H1 (cell line): ENCODE measurements at regions not wholly inside any gene's neighbourhood (a gene's known extent, or its start where the extent isn't known, plus 50 kb on each side); places are given as distances from the start of the nearest gene placed in this dataset.

Experiments
- CTCF ChIA-PET: fragments of 300-600 bp; sonication (Branson Sonifier 250); formaldehyde crosslinking; loops from one replicate; lab custom pipeline; 2021; ENCODE audit not compliant: partially characterized antibody; lab: Charles Lee
- POLR2A ChIA-PET: fragments of 300-600 bp; sonication (Branson Sonifier 250); formaldehyde crosslinking; loops from one replicate; lab custom pipeline; 2021; ENCODE audit warnings: inconsistent platforms; ENCODE audit not compliant: partially characterized antibody; lab: Charles Lee
- DNase-seq, 2 experiments: peaks; one replicate each; pipeline versions ENCODE4 v3.0.0 to v3.0.0-alpha.2; 2010 to 2022; ENCODE audit warnings: low spot score in 2 of 2, low read depth in 1 of 2, mixed read lengths in 1 of 2
- FAIRE-seq: peaks from 2 replicates; lab custom pipeline; 2011; peaks lifted over from hg19 to GRCh38; lab: Jason Lieb, UNC
- H2AFZ ChIP-seq: 2 replicates; pipeline ENCODE4 v1.8.1; 2012; ENCODE audit warnings: low read length, inconsistent platforms
- H2AK5ac ChIP-seq: 2 replicates; pipeline ENCODE4 v1.6.1; 2013; ENCODE audit warnings: low read depth, low read length
- H2BK120ac ChIP-seq: replicated peaks from 2 replicates; pipeline ENCODE3; 2013; ENCODE audit warnings: low read depth, low read length, inconsistent platforms
- H2BK12ac ChIP-seq: 2 replicates; pipeline ENCODE4 v1.6.1; 2013; ENCODE audit warnings: low read depth, low read length
- H2BK15ac ChIP-seq: 2 replicates; pipeline ENCODE4 v1.6.1; 2013; ENCODE audit warnings: low read length
- H2BK20ac ChIP-seq: 2 replicates; pipeline ENCODE4 v1.6.1; 2013; ENCODE audit warnings: low read length
- H2BK5ac ChIP-seq: 2 replicates; pipeline ENCODE4 v1.6.1; 2013; ENCODE audit warnings: low read depth, low read length
- H3K14ac ChIP-seq: 2 replicates; pipeline ENCODE4 v1.6.1; 2013; ENCODE audit warnings: inconsistent platforms; ENCODE audit not compliant: insufficient read length
- H3K18ac ChIP-seq: 2 replicates; pipeline ENCODE4 v1.6.1; 2013; ENCODE audit warnings: low read length; ENCODE audit errors: extremely low read depth
- H3K23ac ChIP-seq: 2 replicates; pipeline ENCODE4 v1.6.1; 2013; ENCODE audit warnings: inconsistent platforms; ENCODE audit not compliant: insufficient read length
- H3K23me2 ChIP-seq: 2 replicates; pipeline ENCODE4 v1.6.1; 2013; ENCODE audit warnings: low read depth, low read length
- H3K27ac ChIP-seq: 2 replicates; pipeline ENCODE4 v1.6.1; 2011; ENCODE audit warnings: low read depth, low read length, inconsistent platforms
- H3K27me3 ChIP-seq, 4 experiments: replicated peaks in 1 of 4; 1 replicate in 1 of 4; 2 replicates in 3 of 4; pipeline versions ENCODE4 v1.6.1 to v1.8.1; 2011 to 2013; ENCODE audit warnings: low read length in 3 of 4, mild to moderate bottlenecking in 3 of 4, inconsistent platforms in 2 of 4, mixed read lengths in 2 of 4, moderate library complexity in 1 of 4; ENCODE audit not compliant: control insufficient read depth in 3 of 4, insufficient read depth in 3 of 4; ENCODE audit errors: extremely low read depth in 1 of 4
- H3K36me3 ChIP-seq, 4 experiments: 2 replicates each; pipeline versions ENCODE4 v1.6.1 to v1.8.1; 2011 to 2013; ENCODE audit warnings: mild to moderate bottlenecking in 4 of 4, low read length in 3 of 4, moderate library complexity in 2 of 4, control low read depth in 1 of 4, inconsistent platforms in 1 of 4; ENCODE audit not compliant: insufficient read depth in 4 of 4, control insufficient read depth in 2 of 4
- H3K4ac ChIP-seq: replicated peaks from 2 replicates; pipeline ENCODE3; 2013; ENCODE audit warnings: low read length, low read depth, mixed read lengths, inconsistent platforms; ENCODE audit not compliant: insufficient read length
- H3K4me1 ChIP-seq, 4 experiments: replicated peaks in 1 of 4; 1 replicate in 1 of 4; 2 replicates in 3 of 4; pipeline versions ENCODE4 v1.6.1 to v1.8.1; 2011 to 2013; ENCODE audit warnings: low read length in 3 of 4, inconsistent platforms in 2 of 4, mixed read lengths in 1 of 4; ENCODE audit not compliant: insufficient read depth in 4 of 4, control insufficient read depth in 3 of 4
- H3K4me2 ChIP-seq, 2 experiments: 2 replicates each; pipeline versions ENCODE4 v1.6.1 to v1.8.1; 2011 to 2013; ENCODE audit warnings: low read depth in 2 of 2, low read length in 2 of 2, control low read depth in 1 of 2, inconsistent platforms in 1 of 2, mild to moderate bottlenecking in 1 of 2; ENCODE audit not compliant: insufficient read depth in 1 of 2
- H3K4me3 ChIP-seq, 4 experiments: fragments of 200-600, 300-600 bp in 1 of 4; sonication (generic), shearing (Covaris generic), sonication (Bioruptor Twin) in 1 of 4; 2 replicates each; pipeline versions ENCODE4 v1.5.1 to v1.8.1; 2011 to 2016; ENCODE audit warnings: low read length in 4 of 4, low read depth in 3 of 4, control low read depth in 2 of 4, inconsistent platforms in 2 of 4, mild to moderate bottlenecking in 2 of 4, mixed read lengths in 1 of 4, moderate library complexity in 1 of 4; ENCODE audit not compliant: insufficient read depth in 2 of 4; ENCODE audit errors: extremely low read depth in 1 of 4
- H3K56ac ChIP-seq: replicated peaks from 2 replicates; pipeline ENCODE3; 2013; ENCODE audit warnings: low read depth, mild to moderate bottlenecking, mixed read lengths, low read length, inconsistent platforms; ENCODE audit not compliant: insufficient read length
- H3K79me1 ChIP-seq: 2 replicates; pipeline ENCODE4 v1.6.1; 2013; ENCODE audit warnings: low read depth, low read length, control low read depth
- H3K79me2 ChIP-seq, 2 experiments: 2 replicates each; pipeline versions ENCODE4 v1.6.1 to v1.8.1; 2012 to 2013; ENCODE audit warnings: low read length in 2 of 2, mild to moderate bottlenecking in 2 of 2, inconsistent platforms in 1 of 2; ENCODE audit not compliant: insufficient read depth in 2 of 2, control insufficient read depth in 1 of 2
- H3K9ac ChIP-seq, 4 experiments: replicated peaks in 1 of 4; 1 replicate in 1 of 4; 2 replicates in 3 of 4; pipeline versions ENCODE4 v1.6.1 to v1.8.1; 2011 to 2013; ENCODE audit warnings: low read depth in 3 of 4, low read length in 3 of 4, control low read depth in 2 of 4, mild to moderate bottlenecking in 2 of 4, moderate library complexity in 2 of 4, inconsistent platforms in 1 of 4; ENCODE audit errors: extremely low read depth in 1 of 4
- H3K9me3 ChIP-seq, 2 experiments: 2 replicates each; pipeline versions ENCODE4 v1.6.1 to v1.8.1; 2012 to 2013; ENCODE audit warnings: mild to moderate bottlenecking in 2 of 2, moderate library complexity in 2 of 2, control low read depth in 1 of 2, inconsistent platforms in 1 of 2, low read depth in 1 of 2, low read length in 1 of 2, mixed read lengths in 1 of 2; ENCODE audit not compliant: insufficient read depth in 2 of 2
- H4K20me1 ChIP-seq, 2 experiments: replicated peaks in 1 of 2; 2 replicates each; pipeline versions ENCODE3 to v1.8.1; 2011 to 2013; ENCODE audit warnings: inconsistent platforms in 2 of 2, low read length in 2 of 2, mild to moderate bottlenecking in 1 of 2; ENCODE audit not compliant: insufficient read depth in 2 of 2, control insufficient read depth in 1 of 2
- H4K5ac ChIP-seq: 2 replicates; pipeline ENCODE4 v1.6.1; 2013; ENCODE audit warnings: low read length, low read depth, mixed read lengths, inconsistent platforms; ENCODE audit not compliant: insufficient read length
- H4K8ac ChIP-seq: 2 replicates; pipeline ENCODE4 v1.8.0; 2013; ENCODE audit warnings: mild to moderate bottlenecking, moderate library complexity, low read length, inconsistent platforms; ENCODE audit not compliant: insufficient read depth; ENCODE audit errors: extremely low read depth
- H4K91ac ChIP-seq: replicated peaks from 2 replicates; pipeline ENCODE3; 2013; ENCODE audit warnings: low read length, mixed read lengths, inconsistent platforms; ENCODE audit not compliant: insufficient read length
- BCL11A ChIP-seq, 2 experiments: IDR thresholded peaks; one replicate each; pipeline ENCODE4 v1.6.1; 2011; ENCODE audit warnings: low read depth in 2 of 2, low read length in 2 of 2, mild to moderate bottlenecking in 2 of 2
- RAD21 ChIP-seq, 2 experiments: IDR thresholded peaks in 1 of 2; conservative IDR thresholded peaks in 1 of 2; 2 replicates each; pipeline ENCODE4 v1.6.1; 2011; ENCODE audit warnings: low read depth in 2 of 2, low read length in 2 of 2, improper control_type of control experiment in 1 of 2, inconsistent platforms in 1 of 2, mild to moderate bottlenecking in 1 of 2, moderate library complexity in 1 of 2
- WGBS, 2 experiments: shearing (Covaris generic) in 1 of 2; methylation state at CpG; one replicate each; pipeline versions ENCODE4 v1.1.6 to v1.1.7; 2013 to 2015; ENCODE audit warnings: low lambda C conversion rate in 2 of 2, mixed read lengths in 2 of 2, inconsistent platforms in 1 of 2, low coverage in 1 of 2, missing lambda C conversion rate in 1 of 2; ENCODE audit not compliant: insufficient replicate concordance in 2 of 2, insufficient coverage in 1 of 2, insufficient read length in 1 of 2; ENCODE audit errors: extremely low coverage in 1 of 2, missing lambda C conversion rate in 1 of 2; 5-methylcytosine and 5-hydroxymethylcytosine counted together
- TF ChIP-seq, protein P1 (sequence below), 3 experiments: IDR thresholded peaks; 1 replicate in 2 of 3; 2 replicates in 1 of 3; pipeline versions ENCODE4 v1.5.1 to v1.6.1; 2011; ENCODE audit warnings: low read length in 3 of 3, mild to moderate bottlenecking in 3 of 3, inconsistent platforms in 2 of 3, low read depth in 1 of 3, moderate library complexity in 1 of 3; ENCODE audit not compliant: insufficient read depth in 1 of 3; ENCODE audit errors: control extremely low read depth in 1 of 3

DNA sequence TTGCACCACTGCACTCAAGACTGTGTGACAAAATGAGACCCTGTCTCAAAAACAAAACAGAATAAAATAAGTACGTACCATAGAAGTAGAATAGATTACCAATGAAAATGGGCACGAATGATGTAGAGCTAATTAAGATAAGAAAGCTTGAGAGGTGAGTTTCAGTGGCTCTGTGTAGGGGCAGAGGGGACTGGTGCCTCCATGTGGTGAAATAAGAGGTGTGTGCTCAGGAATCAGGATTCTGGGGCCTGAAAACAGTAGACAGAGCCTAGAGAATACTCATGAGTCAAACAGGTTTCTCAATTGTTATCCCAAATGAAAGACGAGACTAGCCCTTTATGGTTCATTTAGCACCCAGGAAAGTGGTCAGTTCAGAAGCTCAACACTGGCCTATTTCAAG, 1145.1 kb downstream of the FLRT2 start:
- H4K8ac ChIP-seq = no peak overlapping the region
- H2BK5ac ChIP-seq = no peak overlapping the region
- H3K27me3 ChIP-seq = no peaks in the 10 kb centered on the region
- H3K4me1 ChIP-seq = peaks cover 0 to 2% (median 0%) of the 10 kb centered on the region in 4 experiments; a peak in 1 of 7 replicates
- H3K23me2 ChIP-seq = no peaks in the 10 kb centered on the region
- H3K4ac ChIP-seq = no peak overlapping the region
- H3K36me3 ChIP-seq = no peaks in the 10 kb centered on the region
- no peak overlapping the region for H4K91ac ChIP-seq
- no peaks in the 10 kb centered on the region for H4K20me1 ChIP-seq
- H2AK5ac ChIP-seq = no peak overlapping the region
- no peak overlapping the region for H3K14ac ChIP-seq
- WGBS, 2 experiments = 77% methylated on average over 3 of the region's 3 CpGs; no CpG with 5 or more reads in 1 of the 2 experiments
- no peak overlapping the region for H4K5ac ChIP-seq
- CTCF ChIA-PET = interaction anchor here (0.8 to 1.6 kb wide), 5 partner anchors 13 to 46 kb away, joined by 3 to 6 read pairs (median 5); no protein-coding TSS in a partner anchor
- DNase-seq (no peak), FAIRE-seq (peak; percentile 70)
- no peak overlapping the region for H2AFZ ChIP-seq
- no peaks in the 10 kb centered on the region for H3K9me3 ChIP-seq
- H3K4me2 ChIP-seq = no peak overlapping the region
- H3K56ac ChIP-seq = no peak overlapping the region
- H2BK20ac ChIP-seq = no peak overlapping the region
- H3K9ac ChIP-seq = no peak overlapping the region
- H3K4me3 ChIP-seq = no peak overlapping the region
- no peak overlapping the region for H3K23ac ChIP-seq
- POLR2A ChIA-PET = no interaction called here
- H3K18ac ChIP-seq = no peak overlapping the region
- no peaks in the 10 kb centered on the region for H3K79me1 ChIP-seq
- TF ChIP-seq, protein P1, sequence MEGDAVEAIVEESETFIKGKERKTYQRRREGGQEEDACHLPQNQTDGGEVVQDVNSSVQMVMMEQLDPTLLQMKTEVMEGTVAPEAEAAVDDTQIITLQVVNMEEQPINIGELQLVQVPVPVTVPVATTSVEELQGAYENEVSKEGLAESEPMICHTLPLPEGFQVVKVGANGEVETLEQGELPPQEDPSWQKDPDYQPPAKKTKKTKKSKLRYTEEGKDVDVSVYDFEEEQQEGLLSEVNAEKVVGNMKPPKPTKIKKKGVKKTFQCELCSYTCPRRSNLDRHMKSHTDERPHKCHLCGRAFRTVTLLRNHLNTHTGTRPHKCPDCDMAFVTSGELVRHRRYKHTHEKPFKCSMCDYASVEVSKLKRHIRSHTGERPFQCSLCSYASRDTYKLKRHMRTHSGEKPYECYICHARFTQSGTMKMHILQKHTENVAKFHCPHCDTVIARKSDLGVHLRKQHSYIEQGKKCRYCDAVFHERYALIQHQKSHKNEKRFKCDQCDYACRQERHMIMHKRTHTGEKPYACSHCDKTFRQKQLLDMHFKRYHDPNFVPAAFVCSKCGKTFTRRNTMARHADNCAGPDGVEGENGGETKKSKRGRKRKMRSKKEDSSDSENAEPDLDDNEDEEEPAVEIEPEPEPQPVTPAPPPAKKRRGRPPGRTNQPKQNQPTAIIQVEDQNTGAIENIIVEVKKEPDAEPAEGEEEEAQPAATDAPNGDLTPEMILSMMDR (IDR thresholded peaks at IDR 0.05; ENCODE audit: control extremely low read depth in 1 of 3, insufficient read depth in 1 of 3, low read depth in 1 of 3, low read length in 3 of 3) = peak in 2 of 3 experiments; percentile 30 to 52; a peak in 3 of 4 replicates
- peak; percentile 54 to 60 for TF ChIP-seq RAD21 (IDR thresholded peaks at IDR 0.05 in 1 of 2, conservative IDR thresholded peaks at IDR 0.05 in 1 of 2; ENCODE audit: low read depth in 2 of 2, low read length in 2 of 2)
- TF ChIP-seq BCL11A (IDR thresholded peaks at IDR 0.05; ENCODE audit: low read depth in 2 of 2, low read length in 2 of 2) = no peak
- TF ChIP-seq, all 59 proteins: peak for 2
- Histone ChIP-seq H2BK15ac (no peak overlapping the region), H2BK12ac (no peak overlapping the region), H3K27ac (no peak overlapping the region), H3K79me2 (no peaks in the 10 kb centered on the region), H2BK120ac (no peak overlapping the region)
